IMR-90 (cell line): ENCODE measurements at regions not wholly inside any gene's neighbourhood (a gene's known extent, or its start where the extent isn't known, plus 50 kb on each side); places are given as distances from the start of the nearest gene placed in this dataset.

ENCODE experiments used
- ATAC-seq: fragments of 200-7000 bp; cut with Tn5 transposase; 2 replicates; pipeline ENCODE4 v1.9.1; 2020; ENCODE audit warnings: low read depth, mild to moderate bottlenecking, moderate library complexity
- BruUV-seq: library from RNA; stranded (reverse); fragments of 400-500 nt; replicated peaks from 2 replicates; lab custom pipeline; 2021; lab: Mats Ljungman, UMichigan
- CTCF ChIA-PET: fragments of 300-600 bp; formaldehyde crosslinking; extraction: SDS; loops from one replicate; lab custom pipeline; 2021; ENCODE audit warnings: antibody characterized with exemption; lab: Yijun Ruan, JAX
- POLR2A ChIA-PET: fragments of 300-600 bp; sonication (Branson Sonifier 250); formaldehyde crosslinking; loops from one replicate; lab custom pipeline; 2022; ENCODE audit warnings: antibody characterized with exemption; ENCODE audit not compliant: unreplicated experiment; lab: Charles Lee
- DNase-seq: peaks from one replicate; pipeline ENCODE4 v3.0.0; 2013
- H2AFZ ChIP-seq: replicated peaks from 2 replicates; pipeline ENCODE3; 2013; ENCODE audit warnings: low read length, mild to moderate bottlenecking; ENCODE audit not compliant: poor library complexity
- H2AK5ac ChIP-seq: 2 replicates; pipeline ENCODE4 v1.6.1; 2013; ENCODE audit warnings: low read depth, low read length, inconsistent platforms
- H2AK9ac ChIP-seq: replicated peaks from 2 replicates; pipeline ENCODE3; 2013; ENCODE audit warnings: mild to moderate bottlenecking, low read depth, low read length, moderate library complexity; ENCODE audit not compliant: poor library complexity
- H2BK120ac ChIP-seq: 2 replicates; pipeline ENCODE4 v1.6.1; 2013; ENCODE audit warnings: low read depth, low read length, inconsistent platforms
- H2BK15ac ChIP-seq: 3 replicates; pipeline ENCODE4 v1.6.1; 2013; ENCODE audit warnings: low read depth, low read length, inconsistent platforms
- H2BK20ac ChIP-seq: 2 replicates; pipeline ENCODE4 v1.6.1; 2013; ENCODE audit warnings: low read depth, mild to moderate bottlenecking, inconsistent platforms, low read length, moderate library complexity
- H2BK5ac ChIP-seq: 2 replicates; pipeline ENCODE4 v1.6.1; 2013; ENCODE audit warnings: mild to moderate bottlenecking, low read depth, low read length, inconsistent platforms; ENCODE audit not compliant: poor library complexity, severe bottlenecking
- H3K14ac ChIP-seq: replicated peaks from 2 replicates; pipeline ENCODE4 v1.6.1; 2013; ENCODE audit warnings: low read depth, low read length, inconsistent platforms
- H3K18ac ChIP-seq: 2 replicates; pipeline ENCODE4 v1.6.1; 2013; ENCODE audit warnings: low read depth, low read length, control low read depth
- H3K23ac ChIP-seq: 2 replicates; pipeline ENCODE4 v1.6.1; 2013; ENCODE audit warnings: low read depth, low read length, inconsistent platforms
- H3K27ac ChIP-seq: 2 replicates; pipeline ENCODE4 v1.5.1; 2013; ENCODE audit warnings: mild to moderate bottlenecking, control low read depth, low read length; ENCODE audit not compliant: insufficient read depth
- H3K27me3 ChIP-seq: 2 replicates; pipeline ENCODE4 v1.6.1; 2013; ENCODE audit warnings: low read length; ENCODE audit not compliant: control insufficient read depth, insufficient read depth
- H3K36me3 ChIP-seq: 2 replicates; pipeline ENCODE4 v1.6.1; 2013; ENCODE audit warnings: low read length, mixed read lengths; ENCODE audit not compliant: control insufficient read depth, insufficient read depth
- H3K4ac ChIP-seq: 2 replicates; pipeline ENCODE4 v1.6.1; 2013; ENCODE audit warnings: low read depth, low read length, inconsistent platforms
- H3K4me1 ChIP-seq: 2 replicates; pipeline ENCODE4 v1.6.1; 2013; ENCODE audit warnings: low read length, mixed read lengths; ENCODE audit not compliant: control insufficient read depth, insufficient read depth
- H3K4me2 ChIP-seq: 2 replicates; pipeline ENCODE4 v1.6.1; 2013; ENCODE audit warnings: low read depth, mild to moderate bottlenecking, control low read depth, low read length, moderate library complexity
- H3K4me3 ChIP-seq: 2 replicates; pipeline ENCODE4 v1.5.1; 2013; ENCODE audit warnings: low read depth, mild to moderate bottlenecking, control low read depth, low read length, moderate library complexity; ENCODE audit not compliant: insufficient read depth
- H3K56ac ChIP-seq: 2 replicates; pipeline ENCODE4 v1.6.1; 2013; ENCODE audit warnings: low read length, inconsistent platforms; ENCODE audit not compliant: insufficient read depth; ENCODE audit errors: extremely low read depth
- H3K79me1 ChIP-seq, 2 experiments: 2 replicates each; pipeline ENCODE4 v1.6.1; 2013; ENCODE audit warnings: low read length in 2 of 2, inconsistent platforms in 1 of 2, low read depth in 1 of 2
- H3K9ac ChIP-seq: 2 replicates; pipeline ENCODE4 v1.6.1; 2013; ENCODE audit warnings: low read depth, low read length, control low read depth
- H3K9me1 ChIP-seq: 2 replicates; pipeline ENCODE4 v1.6.1; 2013; ENCODE audit warnings: low read length, inconsistent platforms; ENCODE audit not compliant: insufficient read depth
- H3K9me3 ChIP-seq: 2 replicates; pipeline ENCODE4 v1.6.1; 2013; ENCODE audit warnings: low read length; ENCODE audit not compliant: control insufficient read depth, insufficient read depth
- H4K20me1 ChIP-seq: 2 replicates; pipeline ENCODE4 v1.6.1; 2013; ENCODE audit warnings: low read length, inconsistent platforms; ENCODE audit not compliant: insufficient read depth
- H4K5ac ChIP-seq: 2 replicates; pipeline ENCODE4 v1.6.1; 2013; ENCODE audit warnings: mild to moderate bottlenecking, low read depth, low read length, control low read depth
- H4K8ac ChIP-seq, 2 experiments: 2 replicates each; pipeline ENCODE4 v1.6.1; 2013; ENCODE audit warnings: low read depth in 2 of 2, low read length in 2 of 2, control low read depth in 1 of 2, inconsistent platforms in 1 of 2
- H4K91ac ChIP-seq: 2 replicates; pipeline ENCODE4 v1.6.1; 2013; ENCODE audit warnings: low read depth, low read length, inconsistent platforms; ENCODE audit not compliant: insufficient read depth
- CEBPB ChIP-seq: IDR thresholded peaks from 2 replicates; pipeline ENCODE4 v1.6.1; 2012; ENCODE audit warnings: low read depth, low read length, improper control_type of control experiment
- CHD1 ChIP-seq: IDR thresholded peaks from 2 replicates; pipeline ENCODE4 v1.6.1; 2012; ENCODE audit warnings: low read depth, low read length, improper control_type of control experiment
- MAZ ChIP-seq: IDR thresholded peaks from 2 replicates; pipeline ENCODE4 v1.6.1; 2012; ENCODE audit warnings: low read depth, mild to moderate bottlenecking, low read length, improper control_type of control experiment, moderate library complexity, borderline replicate concordance
- MXI1 ChIP-seq: IDR thresholded peaks from 2 replicates; pipeline ENCODE4 v1.6.1; 2012; ENCODE audit warnings: low read depth, mild to moderate bottlenecking, low read length, moderate library complexity, borderline replicate concordance
- NFE2L2 ChIP-seq: fragments of 150-350 bp; IDR thresholded peaks from 2 replicates; pipeline ENCODE4 v1.6.1; 2016; ENCODE audit warnings: low read depth, mild to moderate bottlenecking, low read length
- RAD21 ChIP-seq: IDR thresholded peaks from 2 replicates; pipeline ENCODE4 v1.6.1; 2012; ENCODE audit warnings: low read length, improper control_type of control experiment
- RFX5 ChIP-seq: IDR thresholded peaks from 2 replicates; pipeline ENCODE4 v1.8.0; 2012; ENCODE audit warnings: low read depth, mild to moderate bottlenecking, low read length, moderate library complexity
- SMC3 ChIP-seq: fragments of 150-350 bp; IDR thresholded peaks from 2 replicates; pipeline ENCODE4 v1.6.1; 2016; ENCODE audit warnings: low read depth, mild to moderate bottlenecking, antibody characterized with exemption, low read length, moderate library complexity
- WGBS, 2 experiments: methylation state at CpG; one replicate each; pipeline versions ENCODE4 v1.1.5 to v1.1.7; 2013; ENCODE audit warnings: missing lambda C conversion rate in 2 of 2; ENCODE audit not compliant: insufficient read length in 1 of 2; ENCODE audit errors: extremely low coverage in 2 of 2; 5-methylcytosine and 5-hydroxymethylcytosine counted together
- dilution Hi-C: fragments of 300-500 bp; cut with HindIII; formaldehyde crosslinking; loops from one replicate; pipeline ENCODE4 v1.14.3; 2018; ENCODE audit warnings: low sequenced_read_pairs; ENCODE audit not compliant: unreplicated experiment
- in situ Hi-C: fragments of 300-500 bp; cut with MboI; formaldehyde crosslinking; loops from 3 replicates; pipeline ENCODE4 v1.14.3; 2019; ENCODE audit warnings: low sequenced_read_pairs, inconsistent platforms, mixed read lengths
- intact Hi-C: fragments of 100-400 bp; cut with micrococcal nuclease; formaldehyde crosslinking; loops from 2 replicates; pipeline ENCODE4 v1.10.0; 2022
- TF ChIP-seq, protein P1 (sequence below): conservative IDR thresholded peaks from 2 replicates; pipeline ENCODE4 v1.5.1; 2012; ENCODE audit warnings: mild to moderate bottlenecking, low read depth, low read length, improper control_type of control experiment
- TF ChIP-seq, protein P2 (sequence below): fragments of 150-350 bp; IDR thresholded peaks from 2 replicates; pipeline ENCODE4 v1.6.1; 2017; ENCODE audit warnings: mild to moderate bottlenecking, antibody characterized with exemption, low read length, low read depth

DNA sequence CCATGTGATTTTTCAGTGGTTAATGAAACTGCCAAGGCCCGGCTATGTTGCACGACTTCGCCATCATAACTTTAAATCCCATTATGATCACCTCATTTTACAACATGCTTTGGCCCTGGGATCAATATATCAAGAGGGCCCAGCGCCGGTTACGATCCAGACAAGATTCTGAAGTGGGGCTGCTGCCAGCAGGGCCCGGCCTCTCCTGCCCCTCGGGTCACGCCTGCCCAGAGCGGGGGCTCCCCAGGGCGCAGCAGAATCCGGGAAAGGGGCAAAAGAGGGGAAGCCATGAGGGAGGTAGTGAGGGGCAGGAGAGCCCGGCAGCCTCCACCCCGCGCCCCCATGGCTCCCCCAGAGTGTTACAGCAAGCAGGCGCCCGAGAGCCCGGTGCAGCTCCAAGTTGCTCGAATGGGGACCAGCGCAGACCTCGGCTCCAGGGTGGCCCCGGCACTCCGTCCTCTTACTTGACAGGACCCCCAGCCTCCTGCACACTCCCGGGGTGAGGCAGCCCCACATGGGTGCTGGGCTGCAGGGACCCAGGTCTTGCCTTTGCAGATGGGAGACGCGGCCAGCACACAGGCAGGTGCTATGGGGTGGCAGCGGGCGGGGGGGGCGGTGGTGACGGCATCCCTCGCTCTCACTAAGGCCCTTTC, 129.8 kb upstream of the NKX1-1 start:
- H3K9ac ChIP-seq: no peak overlapping the region
- H3K4ac ChIP-seq: no peak overlapping the region
- no peak overlapping the region for H2AFZ ChIP-seq
- no peak overlapping the region for H2AK5ac ChIP-seq
- H2BK5ac ChIP-seq: no peak overlapping the region
- no peak overlapping the region for H3K56ac ChIP-seq
- no peak overlapping the region for H3K23ac ChIP-seq
- H4K91ac ChIP-seq: no peak overlapping the region
- H2BK15ac ChIP-seq: no peak overlapping the region
- H2AK9ac ChIP-seq: no peak overlapping the region
- H4K5ac ChIP-seq: no peak overlapping the region
- DNase-seq (no peak), ATAC-seq (no peak)
- no peaks in the 10 kb centered on the region for H3K9me1 ChIP-seq
- TF ChIP-seq CEBPB: no peak
- TF ChIP-seq CHD1: no peak
- TF ChIP-seq SMC3: no peak
- TF ChIP-seq RFX5: no peak
- TF ChIP-seq, protein P1, sequence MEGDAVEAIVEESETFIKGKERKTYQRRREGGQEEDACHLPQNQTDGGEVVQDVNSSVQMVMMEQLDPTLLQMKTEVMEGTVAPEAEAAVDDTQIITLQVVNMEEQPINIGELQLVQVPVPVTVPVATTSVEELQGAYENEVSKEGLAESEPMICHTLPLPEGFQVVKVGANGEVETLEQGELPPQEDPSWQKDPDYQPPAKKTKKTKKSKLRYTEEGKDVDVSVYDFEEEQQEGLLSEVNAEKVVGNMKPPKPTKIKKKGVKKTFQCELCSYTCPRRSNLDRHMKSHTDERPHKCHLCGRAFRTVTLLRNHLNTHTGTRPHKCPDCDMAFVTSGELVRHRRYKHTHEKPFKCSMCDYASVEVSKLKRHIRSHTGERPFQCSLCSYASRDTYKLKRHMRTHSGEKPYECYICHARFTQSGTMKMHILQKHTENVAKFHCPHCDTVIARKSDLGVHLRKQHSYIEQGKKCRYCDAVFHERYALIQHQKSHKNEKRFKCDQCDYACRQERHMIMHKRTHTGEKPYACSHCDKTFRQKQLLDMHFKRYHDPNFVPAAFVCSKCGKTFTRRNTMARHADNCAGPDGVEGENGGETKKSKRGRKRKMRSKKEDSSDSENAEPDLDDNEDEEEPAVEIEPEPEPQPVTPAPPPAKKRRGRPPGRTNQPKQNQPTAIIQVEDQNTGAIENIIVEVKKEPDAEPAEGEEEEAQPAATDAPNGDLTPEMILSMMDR: no peak
- TF ChIP-seq, protein P2, sequence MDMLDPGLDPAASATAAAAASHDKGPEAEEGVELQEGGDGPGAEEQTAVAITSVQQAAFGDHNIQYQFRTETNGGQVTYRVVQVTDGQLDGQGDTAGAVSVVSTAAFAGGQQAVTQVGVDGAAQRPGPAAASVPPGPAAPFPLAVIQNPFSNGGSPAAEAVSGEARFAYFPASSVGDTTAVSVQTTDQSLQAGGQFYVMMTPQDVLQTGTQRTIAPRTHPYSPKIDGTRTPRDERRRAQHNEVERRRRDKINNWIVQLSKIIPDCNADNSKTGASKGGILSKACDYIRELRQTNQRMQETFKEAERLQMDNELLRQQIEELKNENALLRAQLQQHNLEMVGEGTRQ: no peak
- no peak for TF ChIP-seq RAD21
- no peak for TF ChIP-seq MXI1
- TF ChIP-seq NFE2L2: no peak
- TF ChIP-seq MAZ: no peak
- in situ Hi-C loops (no loop called here), dilution Hi-C loops (no loop called here), intact Hi-C loops (no loop called here)
- H3K4me3 ChIP-seq: no peak overlapping the region
- H3K27me3 ChIP-seq: peaks cover 44% of the 10 kb centered on the region; the same call in 1 of the 2 replicates
- H3K27ac ChIP-seq: no peak overlapping the region
- ChIA-PET CTCF (no interaction called here), POLR2A (no interaction called here)
- 86% methylated on average over 5 of the region's 31 CpGs; no CpG with 5 or more reads in 1 of the 2 experiments for WGBS, 2 experiments
- H3K9me3 ChIP-seq: no peaks in the 10 kb centered on the region
- H3K18ac ChIP-seq: no peak overlapping the region
- H4K8ac ChIP-seq: no peak overlapping the region
- no peak overlapping the region for H2BK120ac ChIP-seq
- no peaks in the 10 kb centered on the region for H3K36me3 ChIP-seq
- H3K4me1 ChIP-seq: no peaks in the 10 kb centered on the region
- H2BK20ac ChIP-seq: no peak overlapping the region
- no peak overlapping the region for H3K4me2 ChIP-seq
- BruUV-seq: no TSS peak
- H4K20me1 ChIP-seq: no peaks in the 10 kb centered on the region
- no peaks in the 10 kb centered on the region for H3K79me1 ChIP-seq
- no peak overlapping the region for H3K14ac ChIP-seq
